Kidney (tissue), 13 donors: ENCODE measurements at regions not wholly inside any gene's neighbourhood (a gene's known extent, or its start where the extent isn't known, plus 50 kb on each side); places are given as distances from the start of the nearest gene placed in this dataset.

Experiments
- DNase-seq, 5 donors: peaks; one replicate each; pipeline ENCODE4 v3.0.0-alpha.2; 2013 to 2020
- FAIRE-seq: peaks from 2 replicates; lab custom pipeline; 2012; peaks lifted over from hg19 to GRCh38; lab: Jason Lieb, UNC
- H3K27ac ChIP-seq, 2 donors: one replicate each; pipeline ENCODE4 v1.7.0; 2013; ENCODE audit warnings: low read depth in 2 of 2, low read length in 2 of 2, inconsistent platforms in 1 of 2
- H3K27me3 ChIP-seq: one replicate; pipeline ENCODE4 v1.7.1; 2013; ENCODE audit warnings: low read length, inconsistent platforms; ENCODE audit not compliant: control insufficient read depth, insufficient read depth
- H3K36me3 ChIP-seq, 3 donors: one replicate each; pipeline versions ENCODE4 v1.7.0 to v1.7.1; 2013; ENCODE audit warnings: low read length in 3 of 3, control low read depth in 1 of 3, inconsistent platforms in 1 of 3; ENCODE audit not compliant: insufficient read depth in 3 of 3, control insufficient read depth in 2 of 3
- H3K4me1 ChIP-seq, 3 donors: one replicate each; pipeline versions ENCODE4 v1.7.0 to v1.7.1; 2013; ENCODE audit warnings: low read length in 3 of 3, inconsistent platforms in 1 of 3, low read depth in 1 of 3; ENCODE audit not compliant: control insufficient read depth in 2 of 3, insufficient read depth in 2 of 3
- H3K4me3 ChIP-seq, 3 donors: one replicate each; pipeline versions ENCODE4 v1.7.0 to v1.8.1; 2013; ENCODE audit warnings: low read length in 3 of 3, control low read depth in 1 of 3, inconsistent platforms in 1 of 3
- H3K9ac ChIP-seq, 3 donors: one replicate each; pipeline versions ENCODE4 v1.7.0 to v1.7.1; 2013; ENCODE audit warnings: low read length in 3 of 3, control low read depth in 1 of 3, inconsistent platforms in 1 of 3
- H3K9me3 ChIP-seq, 3 donors: one replicate each; pipeline versions ENCODE4 v1.7.0 to v1.7.1; 2013; ENCODE audit warnings: low read length in 3 of 3, control low read depth in 1 of 3, inconsistent platforms in 1 of 3; ENCODE audit not compliant: control insufficient read depth in 2 of 3, insufficient read depth in 1 of 3
- intact Hi-C: fragments of 100-400 bp; cut with DNase I; formaldehyde crosslinking; loops from one replicate; pipeline ENCODE4 v1.11.1; 2022
- TF ChIP-seq, protein P1 (sequence below): IDR thresholded peaks from 3 replicates; pipeline ENCODE4 v1.5.1; 2012; ENCODE audit warnings: mild to moderate bottlenecking, moderate library complexity, borderline replicate concordance; ENCODE audit not compliant: insufficient read depth; ENCODE audit errors: extremely low read depth
- donor health status: control.
- donor health status: control.
- donor health status: control.
- donor health status: control.
- donor health status: control.
- donor health status: DM: yes; HTN: yes; CAD: no.
- donor health status: Normal renal cell carcinoma (clear cell type).

DNA sequence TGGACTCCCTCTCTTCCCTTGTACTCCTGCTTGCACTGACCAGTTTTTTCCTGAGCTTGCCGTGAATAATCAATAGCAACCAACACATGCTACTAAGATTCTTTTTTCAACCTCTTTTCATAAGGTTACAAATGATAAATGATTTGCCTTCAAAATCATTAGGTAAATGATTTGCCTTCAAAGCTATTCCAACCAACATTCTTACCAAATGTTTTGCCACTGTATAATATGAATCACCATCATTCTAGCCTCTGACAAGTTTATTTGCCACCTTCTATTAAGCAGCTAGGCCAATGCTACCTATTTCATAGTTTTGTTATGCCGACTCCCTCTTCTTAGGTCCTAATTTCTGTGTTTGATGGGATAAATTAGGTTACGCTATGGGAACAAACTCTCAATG, 385.1 kb downstream of the DTWD2 start:
- Histone ChIP-seq H3K27me3 (no peaks in the 10 kb centered on the region), H3K9me3 (no peaks in the 10 kb centered on the region), H3K9ac (no peak overlapping the region), H3K36me3 (no peaks in the 10 kb centered on the region), H3K4me1 (no peaks in the 10 kb centered on the region), H3K4me3 (no peak overlapping the region), H3K27ac (no peak overlapping the region)
- FAIRE-seq: no peak
- intact Hi-C loops: no loop called here
- no peak for DNase-seq
- TF ChIP-seq, protein P1, sequence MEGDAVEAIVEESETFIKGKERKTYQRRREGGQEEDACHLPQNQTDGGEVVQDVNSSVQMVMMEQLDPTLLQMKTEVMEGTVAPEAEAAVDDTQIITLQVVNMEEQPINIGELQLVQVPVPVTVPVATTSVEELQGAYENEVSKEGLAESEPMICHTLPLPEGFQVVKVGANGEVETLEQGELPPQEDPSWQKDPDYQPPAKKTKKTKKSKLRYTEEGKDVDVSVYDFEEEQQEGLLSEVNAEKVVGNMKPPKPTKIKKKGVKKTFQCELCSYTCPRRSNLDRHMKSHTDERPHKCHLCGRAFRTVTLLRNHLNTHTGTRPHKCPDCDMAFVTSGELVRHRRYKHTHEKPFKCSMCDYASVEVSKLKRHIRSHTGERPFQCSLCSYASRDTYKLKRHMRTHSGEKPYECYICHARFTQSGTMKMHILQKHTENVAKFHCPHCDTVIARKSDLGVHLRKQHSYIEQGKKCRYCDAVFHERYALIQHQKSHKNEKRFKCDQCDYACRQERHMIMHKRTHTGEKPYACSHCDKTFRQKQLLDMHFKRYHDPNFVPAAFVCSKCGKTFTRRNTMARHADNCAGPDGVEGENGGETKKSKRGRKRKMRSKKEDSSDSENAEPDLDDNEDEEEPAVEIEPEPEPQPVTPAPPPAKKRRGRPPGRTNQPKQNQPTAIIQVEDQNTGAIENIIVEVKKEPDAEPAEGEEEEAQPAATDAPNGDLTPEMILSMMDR: no peak

DNA sequence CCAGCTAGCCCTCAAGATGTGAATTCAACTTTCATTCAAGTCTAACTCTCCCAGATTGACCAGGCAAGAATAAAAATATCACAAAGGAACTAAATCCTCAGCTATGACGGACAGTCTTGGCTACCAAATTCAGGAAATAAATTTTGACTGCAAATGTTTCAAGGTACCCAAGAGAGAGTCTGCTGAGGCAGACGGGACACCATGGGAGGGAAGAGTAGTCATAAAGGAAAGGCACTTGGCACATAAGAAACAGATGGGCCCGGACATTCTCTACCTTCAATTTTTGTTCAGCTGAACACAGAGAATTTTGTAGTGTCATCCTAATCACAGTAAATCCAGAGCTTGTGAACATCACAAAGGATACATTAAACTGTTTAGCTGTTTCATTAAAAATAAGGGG, 390.0 kb downstream of the DTWD2 start:
- intact Hi-C loops: no loop called here

DNA sequence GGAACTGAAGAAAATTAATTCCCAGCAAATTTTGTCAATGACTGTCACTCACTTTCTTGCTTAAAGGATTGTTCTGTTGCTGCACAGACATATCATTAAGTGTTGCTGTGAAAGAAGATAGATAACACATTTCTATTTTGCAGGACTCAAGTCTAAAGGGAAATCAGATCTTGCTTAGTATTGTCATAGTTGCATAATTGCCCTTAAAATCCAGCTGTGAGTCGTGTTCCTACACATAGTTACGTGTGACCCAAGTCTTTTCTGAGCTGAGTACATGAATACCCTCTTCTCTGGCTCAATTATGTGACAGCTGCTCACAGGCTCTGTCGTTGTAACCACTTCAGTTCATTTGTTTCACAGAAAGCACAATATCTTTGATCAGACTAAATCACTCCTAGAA, 390.8 kb downstream of the DTWD2 start:
- Histone ChIP-seq H3K27me3 (no peaks in the 10 kb centered on the region), H3K4me1 (no peaks in the 10 kb centered on the region), H3K9me3 (no peaks in the 10 kb centered on the region), H3K36me3 (no peaks in the 10 kb centered on the region), H3K4me3 (no peak overlapping the region), H3K9ac (no peak overlapping the region), H3K27ac (no peak overlapping the region)
- peak in 1 of 5 donors; percentile 5 for DNase-seq
- TF ChIP-seq, protein P1: no peak
- intact Hi-C loops: no loop called here
- FAIRE-seq: no peak

More for the DNA sequence above, 390.0 kb downstream of the DTWD2 start:
- H3K27ac ChIP-seq: no peak overlapping the region
- TF ChIP-seq, protein P1: no peak
- no peak overlapping the region for H3K4me3 ChIP-seq
- no peak for FAIRE-seq
- DNase-seq: no peak
- H3K27me3 ChIP-seq: no peaks in the 10 kb centered on the region
- no peaks in the 10 kb centered on the region for H3K4me1 ChIP-seq
- no peak overlapping the region for H3K9ac ChIP-seq
- H3K9me3 ChIP-seq: no peaks in the 10 kb centered on the region
- no peaks in the 10 kb centered on the region for H3K36me3 ChIP-seq

DNA sequence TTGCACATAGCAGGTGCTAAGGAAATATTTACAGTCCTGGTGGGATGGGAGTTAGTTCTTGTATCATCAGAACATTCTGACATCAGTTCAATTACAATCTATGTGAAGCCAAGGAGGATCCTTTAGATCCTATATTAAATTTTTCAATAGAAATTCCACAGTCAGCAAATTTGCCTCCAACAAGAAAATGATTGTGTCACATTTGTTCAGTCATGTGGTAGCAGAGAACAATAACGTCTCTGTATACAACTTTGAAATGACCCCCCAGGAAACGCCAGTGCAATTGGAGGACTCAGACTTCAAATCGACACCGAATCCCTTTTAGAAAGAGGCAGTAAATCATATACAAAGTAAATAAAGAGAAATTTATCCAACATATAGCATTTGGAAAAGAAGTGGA, 392.1 kb downstream of the DTWD2 start:
- no peaks in the 10 kb centered on the region for H3K9me3 ChIP-seq
- H3K27ac ChIP-seq: no peak overlapping the region
- no peaks in the 10 kb centered on the region for H3K36me3 ChIP-seq
- no peak overlapping the region for H3K9ac ChIP-seq
- intact Hi-C loops: no loop called here
- FAIRE-seq: no peak
- H3K27me3 ChIP-seq: no peaks in the 10 kb centered on the region
- TF ChIP-seq, protein P1: no peak
- no peaks in the 10 kb centered on the region for H3K4me1 ChIP-seq
- no peak for DNase-seq
- no peak overlapping the region for H3K4me3 ChIP-seq
